ENCODE measurements at regions not wholly inside any gene's neighbourhood (a gene's known extent, or its start where the extent isn't known, plus 50 kb on each side); places are given as distances from the start of the nearest gene placed in this dataset.
"Not testable (repeated sequence)": the region's sequence is repeated elsewhere in the genome, so short reads cannot be mapped to it uniquely, and the experiment has no call there.

GRCh38 chrX:101740642-101741041, 81.0 kb upstream of the ARMCX2 start:
- no peak overlapping the region for H3K4me3 ChIP-seq (ENCODE audit: low read depth, low read length)
- TF ChIP-seq CTCF (IDR thresholded peaks at IDR 0.05; ENCODE audit: low read depth, low read length): no peak

GRCh38 chrX:101738867-101739266, 79.2 kb upstream of the ARMCX2 start:
- not testable (repeated sequence) for H3K4me3 ChIP-seq (ENCODE audit: low read depth, low read length)

GRCh38 chrX:101738411-101738810, 78.8 kb upstream of the ARMCX2 start:
- not testable (repeated sequence) for H3K4me3 ChIP-seq (ENCODE audit: low read depth, low read length)

- TF ChIP-seq CTCF (IDR thresholded peaks at IDR 0.05; ENCODE audit: low read depth, low read length): no peak
- H3K4me3 ChIP-seq (ENCODE audit: low read depth, low read length): no peak overlapping the region
Measured at GRCh38 chrX:101736651-101737050, 77.0 kb upstream of the ARMCX2 start.

- H3K4me3 ChIP-seq (ENCODE audit: low read depth, low read length): no peak overlapping the region
- TF ChIP-seq CTCF (IDR thresholded peaks at IDR 0.05; ENCODE audit: low read depth, low read length): no peak
Measured at GRCh38 chrX:101732870-101733269, 73.2 kb upstream of the ARMCX2 start.

GRCh38 chrX:101729986-101730385, 70.3 kb upstream of the ARMCX2 start:
- H3K4me3 ChIP-seq (ENCODE audit: low read depth, low read length): no peak overlapping the region

More at GRCh38 chrX:101729986-101730385, 70.3 kb upstream of the ARMCX2 start:
- no peak for TF ChIP-seq CTCF (IDR thresholded peaks at IDR 0.05; ENCODE audit: low read depth, low read length)

Data from WI38 (cell line).